GM13976 (cell line): ENCODE measurements at regions not wholly inside any gene's neighbourhood (a gene's known extent, or its start where the extent isn't known, plus 50 kb on each side); places are given as distances from the start of the nearest gene placed in this dataset.
A peak's percentile ranks its signal among the peaks of the same experiment; 100 is the strongest.
"Not testable (repeated sequence)": the region's sequence is repeated elsewhere in the genome, so short reads cannot be mapped to it uniquely, and the experiment has no call there.

Source experiments
- DNase-seq: peaks from one replicate; pipeline ENCODE4 v3.0.0; 2012; ENCODE audit warnings: low spot score
- in situ Hi-C: fragments of 300-500 bp; cut with MboI; formaldehyde crosslinking; loops from one replicate; pipeline ENCODE4 v1.12.0; 2022; ENCODE audit warnings: low sequenced_read_pairs, mixed read lengths, inconsistent platforms; ENCODE audit not compliant: unreplicated experiment
- TF ChIP-seq, protein P1 (sequence below): IDR thresholded peaks from 2 replicates; pipeline ENCODE4 v1.5.1; 2012; ENCODE audit warnings: borderline replicate concordance, mild to moderate bottlenecking; ENCODE audit not compliant: insufficient read depth; ENCODE audit errors: extremely low read depth, missing control alignments, control extremely low read depth

DNA sequence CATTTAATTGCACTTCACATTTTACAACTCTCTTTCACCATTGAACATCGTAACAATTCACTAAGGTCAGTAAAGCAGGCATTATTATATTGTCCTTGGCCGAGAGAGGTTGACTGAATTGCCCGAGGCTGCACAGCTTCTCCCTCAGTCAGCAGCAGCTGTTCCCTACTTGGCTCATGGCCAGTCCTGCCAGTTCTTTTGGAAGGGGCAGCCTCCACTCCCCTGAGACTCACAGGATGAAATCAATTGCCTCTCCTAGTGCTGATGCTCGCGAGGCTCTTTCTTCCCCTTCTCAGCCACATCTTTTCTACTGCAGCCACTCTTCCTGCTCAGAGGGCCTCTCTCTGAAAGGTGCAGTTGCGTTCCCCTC is 79.9 kb upstream of the KCNA1 start:
- in situ Hi-C loops, result no loop called here
- TF ChIP-seq, protein P1, sequence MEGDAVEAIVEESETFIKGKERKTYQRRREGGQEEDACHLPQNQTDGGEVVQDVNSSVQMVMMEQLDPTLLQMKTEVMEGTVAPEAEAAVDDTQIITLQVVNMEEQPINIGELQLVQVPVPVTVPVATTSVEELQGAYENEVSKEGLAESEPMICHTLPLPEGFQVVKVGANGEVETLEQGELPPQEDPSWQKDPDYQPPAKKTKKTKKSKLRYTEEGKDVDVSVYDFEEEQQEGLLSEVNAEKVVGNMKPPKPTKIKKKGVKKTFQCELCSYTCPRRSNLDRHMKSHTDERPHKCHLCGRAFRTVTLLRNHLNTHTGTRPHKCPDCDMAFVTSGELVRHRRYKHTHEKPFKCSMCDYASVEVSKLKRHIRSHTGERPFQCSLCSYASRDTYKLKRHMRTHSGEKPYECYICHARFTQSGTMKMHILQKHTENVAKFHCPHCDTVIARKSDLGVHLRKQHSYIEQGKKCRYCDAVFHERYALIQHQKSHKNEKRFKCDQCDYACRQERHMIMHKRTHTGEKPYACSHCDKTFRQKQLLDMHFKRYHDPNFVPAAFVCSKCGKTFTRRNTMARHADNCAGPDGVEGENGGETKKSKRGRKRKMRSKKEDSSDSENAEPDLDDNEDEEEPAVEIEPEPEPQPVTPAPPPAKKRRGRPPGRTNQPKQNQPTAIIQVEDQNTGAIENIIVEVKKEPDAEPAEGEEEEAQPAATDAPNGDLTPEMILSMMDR, result no peak
- peak; percentile 42 for DNase-seq

DNA sequence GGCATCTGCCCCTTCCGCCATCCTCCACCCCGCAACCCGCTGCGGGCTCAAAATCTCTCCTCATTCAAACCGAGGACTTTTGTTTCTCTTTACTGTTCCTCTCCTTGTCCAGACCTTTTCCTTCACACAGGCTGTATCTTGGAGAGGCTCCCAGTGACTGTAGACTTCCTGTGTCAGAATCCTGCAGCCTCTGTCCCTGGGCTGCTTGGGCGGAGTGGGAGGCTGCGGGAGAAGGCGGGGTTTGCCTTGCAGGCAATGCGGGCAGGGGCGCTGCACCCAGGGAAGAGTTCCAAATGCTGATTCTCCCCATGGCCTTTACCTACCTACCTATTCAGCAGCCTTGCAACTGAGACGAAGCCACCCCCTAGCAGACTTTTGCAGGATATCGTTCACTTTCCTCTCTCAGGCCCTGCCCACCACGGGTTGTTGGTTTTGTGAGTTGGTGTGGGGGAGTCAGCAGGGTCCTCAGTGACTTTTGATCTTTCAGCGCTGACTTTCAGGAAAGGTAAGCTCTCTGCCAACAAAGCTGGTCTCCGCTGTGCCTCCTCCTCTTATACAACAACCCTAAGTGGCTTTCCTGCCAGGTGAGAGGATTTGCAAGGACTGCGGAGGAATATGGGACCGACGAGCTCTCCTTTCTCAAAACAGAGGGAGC is 79.0 kb upstream of the KCNA1 start:
- TF ChIP-seq, protein P1, result no peak
- no peak for DNase-seq
- in situ Hi-C loops, result no loop called here

DNA sequence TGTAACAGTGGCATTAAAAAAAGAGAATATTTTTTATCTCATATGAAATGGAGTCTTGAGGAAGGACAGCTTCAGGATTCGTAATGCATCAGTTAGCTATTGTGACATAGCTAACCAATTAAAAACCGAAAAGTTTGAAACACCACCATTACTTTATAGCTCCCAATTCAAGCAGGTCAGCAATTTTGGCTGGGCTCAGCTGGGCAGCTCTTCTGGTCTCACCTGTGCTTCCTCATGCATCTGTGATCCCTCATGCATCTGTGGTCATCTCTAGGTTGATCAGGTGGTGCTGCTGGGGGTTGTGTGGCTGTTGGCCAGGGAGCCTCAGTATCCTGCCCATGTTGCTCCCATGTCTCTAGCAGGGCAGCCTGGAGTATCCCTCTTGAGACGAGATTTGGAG is 76.7 kb upstream of the KCNA1 start:
- in situ Hi-C loops, result no loop called here

DNA sequence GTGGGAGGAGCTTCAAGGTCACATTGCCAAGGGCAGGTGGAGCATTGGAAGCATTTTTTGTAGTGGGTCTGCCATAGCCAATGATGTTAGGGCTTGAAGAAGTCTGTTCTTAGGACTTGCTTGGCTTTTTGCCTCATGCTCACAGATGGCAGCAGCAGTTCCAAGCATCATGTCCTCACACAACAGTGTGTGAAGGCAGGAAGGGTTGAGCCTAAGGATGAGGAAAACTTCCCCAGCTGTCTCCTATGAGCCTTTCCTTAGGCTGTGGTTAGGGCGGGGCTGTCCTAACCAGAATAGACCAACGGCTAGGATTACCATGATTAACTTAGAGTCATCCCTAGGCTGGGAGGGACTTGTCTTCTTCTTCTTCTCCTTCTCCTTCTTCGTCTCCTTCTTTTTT is 76.2 kb upstream of the KCNA1 start:
- DNase-seq, result no peak
- in situ Hi-C loops, result no loop called here
- TF ChIP-seq, protein P1, result no peak

More for the DNA sequence above, 76.7 kb upstream of the KCNA1 start:
- no peak for DNase-seq
- TF ChIP-seq, protein P1, result no peak

DNA sequence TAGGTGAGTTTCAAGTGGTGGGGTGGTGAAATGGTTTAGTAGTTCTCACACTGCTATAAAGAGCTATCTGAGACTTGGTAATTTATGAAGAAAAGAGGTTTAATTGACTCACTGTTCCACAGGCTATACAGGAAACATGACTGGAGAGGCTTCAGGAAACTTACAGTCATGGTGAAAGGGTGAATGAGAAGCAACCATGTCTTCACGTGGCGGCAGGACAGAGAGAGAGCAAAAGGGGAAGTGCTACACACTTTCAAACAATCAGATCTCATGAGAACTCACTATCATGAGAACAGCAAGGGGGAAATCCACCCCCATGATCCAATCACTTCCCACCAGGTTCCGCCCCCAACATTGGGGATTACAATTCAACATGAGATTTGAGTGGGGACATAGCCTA is 67.3 kb upstream of the KCNA1 start:
- DNase-seq, in situ Hi-C loops: not testable (repeated sequence)

DNA sequence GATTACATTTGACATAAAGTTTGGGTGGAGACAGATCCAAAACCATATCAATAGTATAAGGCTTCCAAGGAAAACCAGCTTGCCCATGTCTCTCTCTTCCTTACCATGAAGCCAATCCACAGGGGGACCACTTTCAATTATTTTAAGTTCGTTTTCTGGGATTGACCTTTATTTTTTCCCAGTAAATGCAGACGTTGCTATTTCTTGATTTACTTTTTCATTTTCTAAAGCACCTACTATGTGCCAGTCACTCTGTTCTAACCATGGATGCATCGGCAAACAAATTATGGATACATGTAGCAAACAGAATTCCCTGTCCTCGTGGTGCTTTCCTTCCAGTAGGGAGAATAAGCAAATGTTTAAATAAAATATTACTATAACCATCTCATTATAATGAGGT is 65.8 kb upstream of the KCNA1 start:
- TF ChIP-seq, protein P1, result no peak
- in situ Hi-C loops, result no loop called here
- no peak for DNase-seq

DNA sequence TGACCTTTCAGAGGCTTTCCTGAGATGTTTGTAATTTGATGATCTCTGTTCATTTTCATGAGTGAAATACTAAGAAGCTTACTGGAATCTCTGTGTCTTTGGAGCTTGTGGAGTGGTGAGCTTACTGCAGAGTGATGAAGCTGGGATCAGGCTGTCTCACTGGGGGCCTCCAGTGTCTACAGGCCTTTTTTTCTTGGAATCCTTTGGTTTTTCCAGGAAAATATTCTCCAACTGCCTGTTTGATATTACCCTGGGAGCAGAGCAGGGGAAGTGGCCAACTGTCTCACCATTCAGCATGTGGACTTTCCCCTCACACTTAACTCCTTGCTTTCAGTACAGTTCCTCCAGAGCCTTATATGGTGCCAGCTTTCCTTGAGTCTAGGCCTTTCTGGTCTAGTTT is 62.0 kb upstream of the KCNA1 start:
- TF ChIP-seq, protein P1, result no peak
- DNase-seq, result no peak
- in situ Hi-C loops, result no loop called here
